Choroid plexus epithelial cell (primary cell): ENCODE measurements at regions not wholly inside any gene's neighbourhood (a gene's known extent, or its start where the extent isn't known, plus 50 kb on each side); places are given as distances from the start of the nearest gene placed in this dataset.

Experiments used
- DNase-seq: peaks from one replicate; pipeline ENCODE4 v3.0.0-alpha.2; 2010; ENCODE audit warnings: low read depth
- H3K4me3 ChIP-seq: 2 replicates; pipeline ENCODE4 v1.5.1; 2011; ENCODE audit warnings: low read depth, mild to moderate bottlenecking, control low read depth, low read length, moderate library complexity
- TF ChIP-seq, protein P1 (sequence below): conservative IDR thresholded peaks from 2 replicates; pipeline ENCODE4 v1.5.1; 2011; ENCODE audit warnings: low read depth, mild to moderate bottlenecking, control low read depth, inconsistent platforms, low read length, moderate library complexity

- H3K4me3 ChIP-seq: no peak overlapping the region
- TF ChIP-seq, protein P1, sequence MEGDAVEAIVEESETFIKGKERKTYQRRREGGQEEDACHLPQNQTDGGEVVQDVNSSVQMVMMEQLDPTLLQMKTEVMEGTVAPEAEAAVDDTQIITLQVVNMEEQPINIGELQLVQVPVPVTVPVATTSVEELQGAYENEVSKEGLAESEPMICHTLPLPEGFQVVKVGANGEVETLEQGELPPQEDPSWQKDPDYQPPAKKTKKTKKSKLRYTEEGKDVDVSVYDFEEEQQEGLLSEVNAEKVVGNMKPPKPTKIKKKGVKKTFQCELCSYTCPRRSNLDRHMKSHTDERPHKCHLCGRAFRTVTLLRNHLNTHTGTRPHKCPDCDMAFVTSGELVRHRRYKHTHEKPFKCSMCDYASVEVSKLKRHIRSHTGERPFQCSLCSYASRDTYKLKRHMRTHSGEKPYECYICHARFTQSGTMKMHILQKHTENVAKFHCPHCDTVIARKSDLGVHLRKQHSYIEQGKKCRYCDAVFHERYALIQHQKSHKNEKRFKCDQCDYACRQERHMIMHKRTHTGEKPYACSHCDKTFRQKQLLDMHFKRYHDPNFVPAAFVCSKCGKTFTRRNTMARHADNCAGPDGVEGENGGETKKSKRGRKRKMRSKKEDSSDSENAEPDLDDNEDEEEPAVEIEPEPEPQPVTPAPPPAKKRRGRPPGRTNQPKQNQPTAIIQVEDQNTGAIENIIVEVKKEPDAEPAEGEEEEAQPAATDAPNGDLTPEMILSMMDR: no peak
- no peak for DNase-seq
These were observed 546.7 kb upstream of the SEL1L start for GRCh38 chr14:82080370-82080769.

DNA sequence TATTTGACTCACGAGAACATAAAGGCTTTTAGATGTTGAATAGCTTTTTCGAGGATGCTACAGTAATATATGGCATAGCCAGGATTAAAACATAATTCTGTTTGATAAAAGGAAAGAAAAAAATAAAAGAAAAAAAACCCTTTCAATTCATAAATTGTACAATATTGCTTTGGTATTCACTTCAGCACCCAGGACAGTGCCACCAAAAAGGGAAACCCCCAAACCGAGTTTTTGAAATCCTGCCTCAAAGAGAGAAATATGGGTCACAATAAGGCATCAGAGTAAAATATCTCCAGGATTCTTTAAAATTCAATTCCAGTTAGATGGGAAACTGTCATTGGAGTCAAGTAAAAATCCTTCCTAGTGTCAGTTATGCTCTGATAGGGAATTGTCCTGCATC lies 551.2 kb upstream of the SEL1L start:
- TF ChIP-seq, protein P1: no peak
- no peak for DNase-seq
- no peak overlapping the region for H3K4me3 ChIP-seq

GRCh38 chr14:82091097-82091496 lies 557.4 kb upstream of the SEL1L start:
- no peak overlapping the region for H3K4me3 ChIP-seq
- no peak for DNase-seq
- TF ChIP-seq, protein P1: no peak

GRCh38 chr14:82094829-82095345 lies 561.2 kb upstream of the SEL1L start:
- H3K4me3 ChIP-seq: no peak overlapping the region
- DNase-seq: no peak
- TF ChIP-seq, protein P1: no peak

GRCh38 chr14:82104013-82104412 lies 570.4 kb upstream of the SEL1L start:
- H3K4me3 ChIP-seq: no peak overlapping the region
- DNase-seq: no peak
- TF ChIP-seq, protein P1: no peak

DNA sequence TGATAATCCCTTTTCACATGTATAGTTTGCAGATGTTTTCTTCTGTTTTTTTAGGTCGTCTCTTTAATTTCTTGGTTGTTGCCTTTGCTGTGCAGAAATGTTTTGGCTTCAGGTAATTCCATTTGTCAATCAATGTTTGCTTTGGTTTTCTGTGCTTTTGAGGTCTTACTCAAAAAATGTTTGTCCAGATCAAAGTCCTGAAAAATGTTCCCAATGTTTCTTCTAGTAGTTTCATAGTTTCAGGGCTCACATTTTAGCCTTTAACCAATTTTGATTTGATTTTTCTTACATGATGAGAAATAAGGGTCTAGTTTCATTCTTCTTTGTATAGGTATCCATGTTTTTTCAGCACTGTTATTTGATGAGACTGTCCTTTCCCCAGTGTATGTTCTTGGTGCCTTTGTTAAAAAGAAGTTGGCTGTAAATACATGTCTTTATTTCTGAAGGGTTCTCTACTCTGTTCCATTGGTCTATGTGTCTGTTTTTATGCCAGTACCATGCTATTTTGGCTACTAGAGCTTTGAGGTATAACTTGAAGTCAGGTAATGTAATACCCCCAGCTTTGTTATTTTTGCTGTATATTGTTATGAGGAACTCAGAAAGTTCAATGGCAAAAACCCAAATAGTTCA lies 578.7 kb upstream of the SEL1L start:
- no peak for DNase-seq
- TF ChIP-seq, protein P1: no peak
- no peak overlapping the region for H3K4me3 ChIP-seq

- DNase-seq: no peak
- TF ChIP-seq, protein P1: no peak
These were observed 579.4 kb upstream of the SEL1L start for GRCh38 chr14:82113007-82113406.

More at GRCh38 chr14:82113007-82113406, 579.4 kb upstream of the SEL1L start:
- H3K4me3 ChIP-seq: no peak overlapping the region
